ENCODE measurements at regions not wholly inside any gene's neighbourhood (a gene's known extent, or its start where the extent isn't known, plus 50 kb on each side); places are given as distances from the start of the nearest gene placed in this dataset.

DNA sequence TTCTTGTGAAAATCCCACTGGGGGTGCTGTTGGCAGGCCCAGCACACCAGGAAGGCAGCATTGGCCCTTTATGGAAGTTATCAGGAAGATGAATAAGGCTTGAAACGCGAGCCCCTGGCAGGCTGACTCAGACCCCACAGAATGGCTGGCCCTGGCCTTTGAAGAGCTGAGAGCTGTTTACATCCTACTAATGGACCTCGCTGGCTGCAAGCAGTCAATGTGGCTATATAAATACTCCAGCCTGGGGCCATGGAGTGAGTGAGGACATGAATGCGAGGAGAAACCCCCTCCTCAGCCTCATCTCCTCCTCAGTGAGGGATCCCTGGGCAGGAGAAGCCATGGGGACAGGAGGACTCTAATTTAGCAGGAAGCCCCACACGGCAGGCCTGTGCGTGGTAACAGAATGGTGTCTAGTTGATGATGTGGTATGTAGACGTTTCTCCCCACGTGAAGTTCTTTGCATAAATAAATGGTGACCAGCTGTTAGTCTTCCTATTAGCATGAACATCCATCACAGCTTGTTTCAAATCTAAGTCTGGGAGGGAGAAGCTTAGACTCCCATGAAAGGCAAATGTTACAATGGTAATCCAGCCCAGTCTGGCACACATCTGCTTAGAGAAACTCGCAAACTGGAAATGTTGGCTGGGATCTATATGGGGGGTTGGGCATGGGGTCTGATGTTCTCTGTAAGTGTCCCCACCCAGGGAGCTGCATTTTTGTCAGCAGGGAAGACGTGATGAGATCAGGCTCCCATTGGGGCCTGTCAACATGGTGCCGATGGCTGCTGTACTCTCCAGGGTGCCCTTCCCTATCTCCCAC is 175.1 kb upstream of the PITX1 start (continued):
- no peak for TF ChIP-seq ZNF567 (CRISPR knock-in tag; IDR thresholded peaks at IDR 0.05; ENCODE audit: borderline replicate concordance)
- no peak for TF ChIP-seq ZNF20 (CRISPR knock-in tag; IDR thresholded peaks at IDR 0.05)
- TF ChIP-seq CENPX (CRISPR knock-in tag; IDR thresholded peaks at IDR 0.05), result no peak
- no peak for TF ChIP-seq ZNF780A (CRISPR knock-in tag; IDR thresholded peaks at IDR 0.05)
- no peak for TF ChIP-seq GLI4 (CRISPR knock-in tag; IDR thresholded peaks at IDR 0.05; ENCODE audit: borderline replicate concordance)
- TF ChIP-seq, protein P1, sequence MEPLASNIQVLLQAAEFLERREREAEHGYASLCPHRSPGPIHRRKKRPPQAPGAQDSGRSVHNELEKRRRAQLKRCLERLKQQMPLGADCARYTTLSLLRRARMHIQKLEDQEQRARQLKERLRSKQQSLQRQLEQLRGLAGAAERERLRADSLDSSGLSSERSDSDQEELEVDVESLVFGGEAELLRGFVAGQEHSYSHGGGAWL (CRISPR knock-in tag; IDR thresholded peaks at IDR 0.05), result no peak
- TF ChIP-seq THAP11 (CRISPR knock-in tag; IDR thresholded peaks at IDR 0.05), result no peak
- peak; percentile 63; the same call in 1 of the 2 replicates for TF ChIP-seq ZNF878 (CRISPR knock-in tag; IDR thresholded peaks at IDR 0.05)
- no peak for TF ChIP-seq HMGA1 (CRISPR knock-in tag; conservative IDR thresholded peaks at IDR 0.05)
- no peak for TF ChIP-seq GABPB1 (CRISPR knock-in tag; IDR thresholded peaks at IDR 0.05)
- TF ChIP-seq ZMYM2 (CRISPR knock-in tag; IDR thresholded peaks at IDR 0.05), result no peak
- no peak for TF ChIP-seq FIP1L1 (IDR thresholded peaks at IDR 0.05; ENCODE audit: borderline replicate concordance, insufficient read depth, low read depth, low read length)
- no peak for TF ChIP-seq JARID2 (CRISPR knock-in tag; IDR thresholded peaks at IDR 0.05; ENCODE audit: insufficient replicate concordance)
- TF ChIP-seq ZNF790 (CRISPR knock-in tag; IDR thresholded peaks at IDR 0.05; ENCODE audit: borderline replicate concordance), result no peak
- TF ChIP-seq, protein P2, sequence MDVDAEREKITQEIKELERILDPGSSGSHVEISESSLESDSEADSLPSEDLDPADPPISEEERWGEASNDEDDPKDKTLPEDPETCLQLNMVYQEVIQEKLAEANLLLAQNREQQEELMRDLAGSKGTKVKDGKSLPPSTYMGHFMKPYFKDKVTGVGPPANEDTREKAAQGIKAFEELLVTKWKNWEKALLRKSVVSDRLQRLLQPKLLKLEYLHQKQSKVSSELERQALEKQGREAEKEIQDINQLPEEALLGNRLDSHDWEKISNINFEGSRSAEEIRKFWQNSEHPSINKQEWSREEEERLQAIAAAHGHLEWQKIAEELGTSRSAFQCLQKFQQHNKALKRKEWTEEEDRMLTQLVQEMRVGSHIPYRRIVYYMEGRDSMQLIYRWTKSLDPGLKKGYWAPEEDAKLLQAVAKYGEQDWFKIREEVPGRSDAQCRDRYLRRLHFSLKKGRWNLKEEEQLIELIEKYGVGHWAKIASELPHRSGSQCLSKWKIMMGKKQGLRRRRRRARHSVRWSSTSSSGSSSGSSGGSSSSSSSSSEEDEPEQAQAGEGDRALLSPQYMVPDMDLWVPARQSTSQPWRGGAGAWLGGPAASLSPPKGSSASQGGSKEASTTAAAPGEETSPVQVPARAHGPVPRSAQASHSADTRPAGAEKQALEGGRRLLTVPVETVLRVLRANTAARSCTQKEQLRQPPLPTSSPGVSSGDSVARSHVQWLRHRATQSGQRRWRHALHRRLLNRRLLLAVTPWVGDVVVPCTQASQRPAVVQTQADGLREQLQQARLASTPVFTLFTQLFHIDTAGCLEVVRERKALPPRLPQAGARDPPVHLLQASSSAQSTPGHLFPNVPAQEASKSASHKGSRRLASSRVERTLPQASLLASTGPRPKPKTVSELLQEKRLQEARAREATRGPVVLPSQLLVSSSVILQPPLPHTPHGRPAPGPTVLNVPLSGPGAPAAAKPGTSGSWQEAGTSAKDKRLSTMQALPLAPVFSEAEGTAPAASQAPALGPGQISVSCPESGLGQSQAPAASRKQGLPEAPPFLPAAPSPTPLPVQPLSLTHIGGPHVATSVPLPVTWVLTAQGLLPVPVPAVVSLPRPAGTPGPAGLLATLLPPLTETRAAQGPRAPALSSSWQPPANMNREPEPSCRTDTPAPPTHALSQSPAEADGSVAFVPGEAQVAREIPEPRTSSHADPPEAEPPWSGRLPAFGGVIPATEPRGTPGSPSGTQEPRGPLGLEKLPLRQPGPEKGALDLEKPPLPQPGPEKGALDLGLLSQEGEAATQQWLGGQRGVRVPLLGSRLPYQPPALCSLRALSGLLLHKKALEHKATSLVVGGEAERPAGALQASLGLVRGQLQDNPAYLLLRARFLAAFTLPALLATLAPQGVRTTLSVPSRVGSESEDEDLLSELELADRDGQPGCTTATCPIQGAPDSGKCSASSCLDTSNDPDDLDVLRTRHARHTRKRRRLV (CRISPR knock-in tag; IDR thresholded peaks at IDR 0.05), result no peak
- TF ChIP-seq ZFAT (CRISPR knock-in tag; conservative IDR thresholded peaks at IDR 0.05), result no peak
- TF ChIP-seq, protein P3, sequence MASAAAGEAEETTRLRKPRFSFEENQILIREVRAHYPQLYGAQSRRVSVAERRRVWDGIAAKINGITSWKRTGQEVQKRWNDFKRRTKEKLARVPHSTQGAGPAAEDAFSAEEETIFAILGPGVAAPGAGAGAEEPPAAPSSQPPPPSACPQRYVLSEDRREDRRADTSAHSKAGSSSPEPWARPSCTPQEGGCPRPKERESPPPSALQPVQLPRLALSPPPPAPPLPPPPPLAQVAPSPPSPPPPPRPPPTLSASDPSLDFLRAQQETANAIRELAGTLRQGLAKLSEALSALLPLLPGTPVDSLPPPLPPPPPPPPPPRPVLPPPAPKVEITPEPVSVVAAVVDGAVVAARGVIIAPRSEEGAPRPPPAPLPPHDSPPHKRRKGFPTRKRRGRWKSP (CRISPR knock-in tag; IDR thresholded peaks at IDR 0.05), result no peak
- no peak for TF ChIP-seq ZNF720 (CRISPR knock-in tag; IDR thresholded peaks at IDR 0.05)
- no peak for TF ChIP-seq NBN (conservative IDR thresholded peaks at IDR 0.05)
- TF ChIP-seq, protein P4, sequence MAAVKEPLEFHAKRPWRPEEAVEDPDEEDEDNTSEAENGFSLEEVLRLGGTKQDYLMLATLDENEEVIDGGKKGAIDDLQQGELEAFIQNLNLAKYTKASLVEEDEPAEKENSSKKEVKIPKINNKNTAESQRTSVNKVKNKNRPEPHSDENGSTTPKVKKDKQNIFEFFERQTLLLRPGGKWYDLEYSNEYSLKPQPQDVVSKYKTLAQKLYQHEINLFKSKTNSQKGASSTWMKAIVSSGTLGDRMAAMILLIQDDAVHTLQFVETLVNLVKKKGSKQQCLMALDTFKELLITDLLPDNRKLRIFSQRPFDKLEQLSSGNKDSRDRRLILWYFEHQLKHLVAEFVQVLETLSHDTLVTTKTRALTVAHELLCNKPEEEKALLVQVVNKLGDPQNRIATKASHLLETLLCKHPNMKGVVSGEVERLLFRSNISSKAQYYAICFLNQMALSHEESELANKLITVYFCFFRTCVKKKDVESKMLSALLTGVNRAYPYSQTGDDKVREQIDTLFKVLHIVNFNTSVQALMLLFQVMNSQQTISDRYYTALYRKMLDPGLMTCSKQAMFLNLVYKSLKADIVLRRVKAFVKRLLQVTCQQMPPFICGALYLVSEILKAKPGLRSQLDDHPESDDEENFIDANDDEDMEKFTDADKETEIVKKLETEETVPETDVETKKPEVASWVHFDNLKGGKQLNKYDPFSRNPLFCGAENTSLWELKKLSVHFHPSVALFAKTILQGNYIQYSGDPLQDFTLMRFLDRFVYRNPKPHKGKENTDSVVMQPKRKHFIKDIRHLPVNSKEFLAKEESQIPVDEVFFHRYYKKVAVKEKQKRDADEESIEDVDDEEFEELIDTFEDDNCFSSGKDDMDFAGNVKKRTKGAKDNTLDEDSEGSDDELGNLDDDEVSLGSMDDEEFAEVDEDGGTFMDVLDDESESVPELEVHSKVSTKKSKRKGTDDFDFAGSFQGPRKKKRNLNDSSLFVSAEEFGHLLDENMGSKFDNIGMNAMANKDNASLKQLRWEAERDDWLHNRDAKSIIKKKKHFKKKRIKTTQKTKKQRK (IDR thresholded peaks at IDR 0.05; ENCODE audit: low read length), result no peak

Data from HepG2 (cell line).